H1 (cell line): ENCODE measurements at regions not wholly inside any gene's neighbourhood (a gene's known extent, or its start where the extent isn't known, plus 50 kb on each side); places are given as distances from the start of the nearest gene placed in this dataset.

Experiments used
- CTCF ChIA-PET: fragments of 300-600 bp; sonication (Branson Sonifier 250); formaldehyde crosslinking; loops from one replicate; lab custom pipeline; 2021; ENCODE audit not compliant: partially characterized antibody; lab: Charles Lee
- POLR2A ChIA-PET: fragments of 300-600 bp; sonication (Branson Sonifier 250); formaldehyde crosslinking; loops from one replicate; lab custom pipeline; 2021; ENCODE audit warnings: inconsistent platforms; ENCODE audit not compliant: partially characterized antibody; lab: Charles Lee
- DNase-seq, 2 experiments: peaks; one replicate each; pipeline versions ENCODE4 v3.0.0 to v3.0.0-alpha.2; 2010 to 2022; ENCODE audit warnings: low spot score in 2 of 2, low read depth in 1 of 2, mixed read lengths in 1 of 2
- FAIRE-seq: peaks from 2 replicates; lab custom pipeline; 2011; peaks lifted over from hg19 to GRCh38; lab: Jason Lieb, UNC
- H2AFZ ChIP-seq: 2 replicates; pipeline ENCODE4 v1.8.1; 2012; ENCODE audit warnings: low read length, inconsistent platforms
- H2AK5ac ChIP-seq: 2 replicates; pipeline ENCODE4 v1.6.1; 2013; ENCODE audit warnings: low read depth, low read length
- H2BK120ac ChIP-seq: replicated peaks from 2 replicates; pipeline ENCODE3; 2013; ENCODE audit warnings: low read depth, low read length, inconsistent platforms
- H2BK12ac ChIP-seq: 2 replicates; pipeline ENCODE4 v1.6.1; 2013; ENCODE audit warnings: low read depth, low read length
- H2BK15ac ChIP-seq: 2 replicates; pipeline ENCODE4 v1.6.1; 2013; ENCODE audit warnings: low read length
- H2BK20ac ChIP-seq: 2 replicates; pipeline ENCODE4 v1.6.1; 2013; ENCODE audit warnings: low read length
- H2BK5ac ChIP-seq: 2 replicates; pipeline ENCODE4 v1.6.1; 2013; ENCODE audit warnings: low read depth, low read length
- H3K14ac ChIP-seq: 2 replicates; pipeline ENCODE4 v1.6.1; 2013; ENCODE audit warnings: inconsistent platforms; ENCODE audit not compliant: insufficient read length
- H3K18ac ChIP-seq: 2 replicates; pipeline ENCODE4 v1.6.1; 2013; ENCODE audit warnings: low read length; ENCODE audit errors: extremely low read depth
- H3K23ac ChIP-seq: 2 replicates; pipeline ENCODE4 v1.6.1; 2013; ENCODE audit warnings: inconsistent platforms; ENCODE audit not compliant: insufficient read length
- H3K23me2 ChIP-seq: 2 replicates; pipeline ENCODE4 v1.6.1; 2013; ENCODE audit warnings: low read depth, low read length
- H3K27ac ChIP-seq: 2 replicates; pipeline ENCODE4 v1.6.1; 2011; ENCODE audit warnings: low read depth, low read length, inconsistent platforms
- H3K27me3 ChIP-seq, 4 experiments: replicated peaks in 1 of 4; 1 replicate in 1 of 4; 2 replicates in 3 of 4; pipeline versions ENCODE4 v1.6.1 to v1.8.1; 2011 to 2013; ENCODE audit warnings: low read length in 3 of 4, mild to moderate bottlenecking in 3 of 4, inconsistent platforms in 2 of 4, mixed read lengths in 2 of 4, moderate library complexity in 1 of 4; ENCODE audit not compliant: control insufficient read depth in 3 of 4, insufficient read depth in 3 of 4; ENCODE audit errors: extremely low read depth in 1 of 4
- H3K36me3 ChIP-seq, 4 experiments: 2 replicates each; pipeline versions ENCODE4 v1.6.1 to v1.8.1; 2011 to 2013; ENCODE audit warnings: mild to moderate bottlenecking in 4 of 4, low read length in 3 of 4, moderate library complexity in 2 of 4, control low read depth in 1 of 4, inconsistent platforms in 1 of 4; ENCODE audit not compliant: insufficient read depth in 4 of 4, control insufficient read depth in 2 of 4
- H3K4ac ChIP-seq: replicated peaks from 2 replicates; pipeline ENCODE3; 2013; ENCODE audit warnings: low read length, low read depth, mixed read lengths, inconsistent platforms; ENCODE audit not compliant: insufficient read length
- H3K4me1 ChIP-seq, 4 experiments: replicated peaks in 1 of 4; 1 replicate in 1 of 4; 2 replicates in 3 of 4; pipeline versions ENCODE4 v1.6.1 to v1.8.1; 2011 to 2013; ENCODE audit warnings: low read length in 3 of 4, inconsistent platforms in 2 of 4, mixed read lengths in 1 of 4; ENCODE audit not compliant: insufficient read depth in 4 of 4, control insufficient read depth in 3 of 4
- H3K4me2 ChIP-seq, 2 experiments: 2 replicates each; pipeline versions ENCODE4 v1.6.1 to v1.8.1; 2011 to 2013; ENCODE audit warnings: low read depth in 2 of 2, low read length in 2 of 2, control low read depth in 1 of 2, inconsistent platforms in 1 of 2, mild to moderate bottlenecking in 1 of 2; ENCODE audit not compliant: insufficient read depth in 1 of 2
- H3K4me3 ChIP-seq, 4 experiments: fragments of 200-600, 300-600 bp in 1 of 4; sonication (generic), shearing (Covaris generic), sonication (Bioruptor Twin) in 1 of 4; 2 replicates each; pipeline versions ENCODE4 v1.5.1 to v1.8.1; 2011 to 2016; ENCODE audit warnings: low read length in 4 of 4, low read depth in 3 of 4, control low read depth in 2 of 4, inconsistent platforms in 2 of 4, mild to moderate bottlenecking in 2 of 4, mixed read lengths in 1 of 4, moderate library complexity in 1 of 4; ENCODE audit not compliant: insufficient read depth in 2 of 4; ENCODE audit errors: extremely low read depth in 1 of 4
- H3K56ac ChIP-seq: replicated peaks from 2 replicates; pipeline ENCODE3; 2013; ENCODE audit warnings: low read depth, mild to moderate bottlenecking, mixed read lengths, low read length, inconsistent platforms; ENCODE audit not compliant: insufficient read length
- H3K79me1 ChIP-seq: 2 replicates; pipeline ENCODE4 v1.6.1; 2013; ENCODE audit warnings: low read depth, low read length, control low read depth
- H3K79me2 ChIP-seq, 2 experiments: 2 replicates each; pipeline versions ENCODE4 v1.6.1 to v1.8.1; 2012 to 2013; ENCODE audit warnings: low read length in 2 of 2, mild to moderate bottlenecking in 2 of 2, inconsistent platforms in 1 of 2; ENCODE audit not compliant: insufficient read depth in 2 of 2, control insufficient read depth in 1 of 2
- H3K9ac ChIP-seq, 4 experiments: replicated peaks in 1 of 4; 1 replicate in 1 of 4; 2 replicates in 3 of 4; pipeline versions ENCODE4 v1.6.1 to v1.8.1; 2011 to 2013; ENCODE audit warnings: low read depth in 3 of 4, low read length in 3 of 4, control low read depth in 2 of 4, mild to moderate bottlenecking in 2 of 4, moderate library complexity in 2 of 4, inconsistent platforms in 1 of 4; ENCODE audit errors: extremely low read depth in 1 of 4
- H3K9me3 ChIP-seq, 2 experiments: 2 replicates each; pipeline versions ENCODE4 v1.6.1 to v1.8.1; 2012 to 2013; ENCODE audit warnings: mild to moderate bottlenecking in 2 of 2, moderate library complexity in 2 of 2, control low read depth in 1 of 2, inconsistent platforms in 1 of 2, low read depth in 1 of 2, low read length in 1 of 2, mixed read lengths in 1 of 2; ENCODE audit not compliant: insufficient read depth in 2 of 2
- H4K20me1 ChIP-seq, 2 experiments: replicated peaks in 1 of 2; 2 replicates each; pipeline versions ENCODE3 to v1.8.1; 2011 to 2013; ENCODE audit warnings: inconsistent platforms in 2 of 2, low read length in 2 of 2, mild to moderate bottlenecking in 1 of 2; ENCODE audit not compliant: insufficient read depth in 2 of 2, control insufficient read depth in 1 of 2
- H4K5ac ChIP-seq: 2 replicates; pipeline ENCODE4 v1.6.1; 2013; ENCODE audit warnings: low read length, low read depth, mixed read lengths, inconsistent platforms; ENCODE audit not compliant: insufficient read length
- H4K8ac ChIP-seq: 2 replicates; pipeline ENCODE4 v1.8.0; 2013; ENCODE audit warnings: mild to moderate bottlenecking, moderate library complexity, low read length, inconsistent platforms; ENCODE audit not compliant: insufficient read depth; ENCODE audit errors: extremely low read depth
- H4K91ac ChIP-seq: replicated peaks from 2 replicates; pipeline ENCODE3; 2013; ENCODE audit warnings: low read length, mixed read lengths, inconsistent platforms; ENCODE audit not compliant: insufficient read length
- MAFK ChIP-seq: IDR thresholded peaks from 2 replicates; pipeline ENCODE4 v1.6.1; 2012; ENCODE audit warnings: low read depth, mild to moderate bottlenecking, improper control_type of control experiment, low read length
- NRF1 ChIP-seq: IDR thresholded peaks from 2 replicates; pipeline ENCODE4 v1.6.1; 2011; ENCODE audit warnings: mild to moderate bottlenecking, low read depth, low read length, improper control_type of control experiment
- SIX5 ChIP-seq: IDR thresholded peaks from 2 replicates; pipeline ENCODE4 v1.6.1; 2011; ENCODE audit warnings: mild to moderate bottlenecking, low read depth, low read length
- SP1 ChIP-seq: IDR thresholded peaks from 2 replicates; pipeline ENCODE4 v1.6.1; 2011; ENCODE audit warnings: low read depth, low read length
- SP4 ChIP-seq: IDR thresholded peaks from 2 replicates; pipeline ENCODE4 v1.6.1; 2012; ENCODE audit warnings: low read length, inconsistent platforms
- WGBS, 2 experiments: shearing (Covaris generic) in 1 of 2; methylation state at CpG; one replicate each; pipeline versions ENCODE4 v1.1.6 to v1.1.7; 2013 to 2015; ENCODE audit warnings: low lambda C conversion rate in 2 of 2, mixed read lengths in 2 of 2, inconsistent platforms in 1 of 2, low coverage in 1 of 2, missing lambda C conversion rate in 1 of 2; ENCODE audit not compliant: insufficient replicate concordance in 2 of 2, insufficient coverage in 1 of 2, insufficient read length in 1 of 2; ENCODE audit errors: extremely low coverage in 1 of 2, missing lambda C conversion rate in 1 of 2; 5-methylcytosine and 5-hydroxymethylcytosine counted together

- Histone ChIP-seq H4K5ac (no peak overlapping the region), H3K4ac (no peak overlapping the region), H3K36me3 (no peaks in the 10 kb centered on the region), H2AFZ (no peak overlapping the region), H2BK20ac (no peak overlapping the region), H3K4me1 (no peaks in the 10 kb centered on the region), H4K91ac (no peak overlapping the region), H3K4me3 (no peak overlapping the region), H3K27ac (no peak overlapping the region), H4K20me1 (no peaks in the 10 kb centered on the region), H3K4me2 (no peak overlapping the region), H3K79me1 (no peaks in the 10 kb centered on the region), H3K9ac (no peak overlapping the region), H3K27me3 (no peaks in the 10 kb centered on the region), H3K23me2 (no peaks in the 10 kb centered on the region), H2BK15ac (no peak overlapping the region), H3K23ac (no peak overlapping the region), H4K8ac (no peak overlapping the region), H3K9me3 (no peaks in the 10 kb centered on the region), H2BK5ac (no peak overlapping the region), H2AK5ac (no peak overlapping the region), H3K18ac (no peak overlapping the region), H3K56ac (no peak overlapping the region), H3K14ac (no peak overlapping the region), H2BK120ac (no peak overlapping the region), H2BK12ac (no peak overlapping the region), H3K79me2 (no peaks in the 10 kb centered on the region)
- ChIA-PET CTCF (interaction anchor here (0.6 kb wide), 1 partner anchor 278 kb away, joined by 3 read pairs; no protein-coding TSS in a partner anchor), POLR2A (no interaction called here)
- DNase-seq: no peak
- WGBS, 2 experiments: 94% methylated on average over 1 of the region's 1 CpG; no CpG with 5 or more reads in 1 of the 2 experiments
- no peak for FAIRE-seq
- TF ChIP-seq SP1 (no peak), MAFK (peak; percentile 54; the same call in 1 of the 2 replicates), NRF1 (no peak), SIX5 (no peak), SP4 (no peak)
These were observed 264.9 kb upstream of the LMO3 start for GRCh38 chr12:16870845-16871244.
